HL-60 (cell line): ENCODE measurements at regions not wholly inside any gene's neighbourhood (a gene's known extent, or its start where the extent isn't known, plus 50 kb on each side); places are given as distances from the start of the nearest gene placed in this dataset.

Experiments
- DNase-seq, 2 experiments: peaks; one replicate each; pipeline ENCODE4 v3.0.0-alpha.2; 2010 to 2020; ENCODE audit warnings: low read depth in 1 of 2, low spot score in 1 of 2
- H3K27ac ChIP-seq: fragments of 250-450 bp; sonication (Bioruptor Pico); replicated peaks from 2 replicates; pipeline ENCODE4 v1.5.1; 2020; ENCODE audit warnings: mild to moderate bottlenecking, moderate library complexity
- H3K27me3 ChIP-seq: fragments of 250-450 bp; sonication (Bioruptor Pico); 2 replicates; pipeline ENCODE4 v1.5.1; 2021; ENCODE audit warnings: mild to moderate bottlenecking, moderate library complexity; ENCODE audit not compliant: insufficient read depth, poor library complexity, severe bottlenecking
- H3K4me3 ChIP-seq: replicated peaks from 2 replicates; pipeline ENCODE4 v1.5.1; 2011; ENCODE audit warnings: mild to moderate bottlenecking, control low read depth, low read length; ENCODE audit not compliant: insufficient read depth
- CTCF ChIP-seq: IDR thresholded peaks from one replicate; pipeline ENCODE4 v1.5.1; 2011; ENCODE audit warnings: low read length, control low read depth, inconsistent platforms; ENCODE audit not compliant: insufficient read depth
- GABPA ChIP-seq: IDR thresholded peaks from 2 replicates; pipeline ENCODE4 v1.6.1; 2012; ENCODE audit warnings: low read depth
- POLR2AphosphoS5 ChIP-seq: IDR thresholded peaks from 2 replicates; pipeline ENCODE4 v1.6.1; 2012; ENCODE audit warnings: low read depth
- REST ChIP-seq: IDR thresholded peaks from 2 replicates; pipeline ENCODE4 v1.6.1; 2012; ENCODE audit warnings: low read depth; ENCODE audit not compliant: insufficient replicate concordance
- SPI1 ChIP-seq: IDR thresholded peaks from 2 replicates; pipeline ENCODE4 v1.6.1; 2012; ENCODE audit warnings: low read depth, mild to moderate bottlenecking, borderline replicate concordance

GRCh38 chr13:37364956-37365355 lies 233.6 kb downstream of the POSTN start:
- H3K27me3 ChIP-seq = no peaks in the 10 kb centered on the region
- no peak overlapping the region for H3K27ac ChIP-seq
- TF ChIP-seq POLR2AphosphoS5 (no peak), SPI1 (no peak), CTCF (no peak), REST (no peak), GABPA (no peak)
- no peak for DNase-seq
- no peak overlapping the region for H3K4me3 ChIP-seq

DNA sequence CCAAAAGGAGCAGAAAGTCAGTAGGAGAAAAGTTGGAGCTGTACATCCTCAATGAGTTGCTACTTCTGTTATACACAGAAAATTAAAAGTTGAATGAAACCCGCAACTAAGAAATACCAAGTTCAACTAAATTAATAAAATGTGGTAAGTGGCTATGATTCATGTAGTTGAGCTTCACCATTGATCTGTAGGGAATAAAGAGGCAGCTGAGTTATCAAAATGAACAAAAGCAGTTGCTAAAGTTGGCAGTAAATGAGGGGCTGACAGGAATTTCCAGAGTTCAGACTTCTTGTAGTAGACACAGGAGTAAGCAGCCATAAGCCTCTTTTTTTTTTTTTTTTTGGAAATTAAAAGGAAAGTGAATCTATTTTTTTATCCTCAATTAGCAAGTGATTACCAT lies 234.6 kb downstream of the POSTN start:
- TF ChIP-seq SPI1 (no peak), CTCF (no peak), REST (no peak), POLR2AphosphoS5 (no peak), GABPA (no peak)
- DNase-seq = no peak
- no peak overlapping the region for H3K4me3 ChIP-seq
- H3K27ac ChIP-seq = no peak overlapping the region
- no peaks in the 10 kb centered on the region for H3K27me3 ChIP-seq

- Histone ChIP-seq H3K27ac (no peak overlapping the region), H3K27me3 (no peaks in the 10 kb centered on the region), H3K4me3 (no peak overlapping the region)
- DNase-seq = no peak
- TF ChIP-seq CTCF (no peak), GABPA (no peak), SPI1 (no peak), REST (no peak), POLR2AphosphoS5 (no peak)
Observed at GRCh38 chr13:37361608-37362007, 237.0 kb downstream of the POSTN start.
